ENCODE measurements at regions not wholly inside any gene's neighbourhood (a gene's known extent, or its start where the extent isn't known, plus 50 kb on each side); places are given as distances from the start of the nearest gene placed in this dataset.

- TF ChIP-seq ZBED1 (IDR thresholded peaks at IDR 0.05; ENCODE audit: borderline replicate concordance), result no peak
- TF ChIP-seq MEF2B (IDR thresholded peaks at IDR 0.05; ENCODE audit: partially characterized antibody, poor library complexity, severe bottlenecking), result no peak
- no peak for TF ChIP-seq EP300 (IDR thresholded peaks at IDR 0.05; ENCODE audit: borderline replicate concordance in 1 of 2, control insufficient read depth in 1 of 2, low read depth in 2 of 2, low read length in 2 of 2)
- no peak for TF ChIP-seq POLR2A (IDR thresholded peaks at IDR 0.05; ENCODE audit: low read depth, low read length)
- TF ChIP-seq SPI1 (IDR thresholded peaks at IDR 0.05; ENCODE audit: borderline replicate concordance, insufficient read depth, low read depth, low read length), result no peak
- no peak for TF ChIP-seq NFXL1 (IDR thresholded peaks at IDR 0.05; ENCODE audit: borderline replicate concordance)
- no peak for TF ChIP-seq CTCF (IDR thresholded peaks at IDR 0.05 in 2 of 3, conservative IDR thresholded peaks at IDR 0.05 in 1 of 3; ENCODE audit: control insufficient read depth in 2 of 3, extremely low read depth in 1 of 3, insufficient read depth in 1 of 3, low read depth in 3 of 3, low read length in 3 of 3)
- no peak for TF ChIP-seq CBFB (IDR thresholded peaks at IDR 0.05; ENCODE audit: low read depth)
Measured at GRCh38 chr4:62588671-62589070, 1388.5 kb downstream of the ADGRL3 start.

Measured in GM12878 (cell line).